HEK293T (cell line): ENCODE measurements at regions not wholly inside any gene's neighbourhood (a gene's known extent, or its start where the extent isn't known, plus 50 kb on each side); places are given as distances from the start of the nearest gene placed in this dataset.

ENCODE experiments used
- CTCF ChIA-PET: fragments of 350-600 bp; formaldehyde crosslinking; extraction: SDS; loops from one replicate; lab custom pipeline; 2021; ENCODE audit warnings: antibody characterized with exemption, inconsistent platforms; lab: Yijun Ruan, JAX
- POLR2A ChIA-PET: fragments of 350-600 bp; formaldehyde crosslinking; extraction: SDS; loops from one replicate; lab custom pipeline; 2020; ENCODE audit warnings: antibody characterized with exemption, inconsistent platforms; lab: Yijun Ruan, JAX
- DNase-seq: peaks from one replicate; pipeline ENCODE4 v3.0.0; 2012; ENCODE audit warnings: mixed read lengths; ENCODE audit errors: extremely low spot score
- ARNT ChIP-seq: fragments of 450-650 bp; IDR thresholded peaks from 2 replicates; pipeline ENCODE4 v1.6.1; 2017; ENCODE audit warnings: mild to moderate bottlenecking
- BHLHE40 ChIP-seq: fragments of 450-650 bp; IDR thresholded peaks from 2 replicates; pipeline ENCODE4 v1.6.1; 2016; ENCODE audit warnings: mild to moderate bottlenecking, moderate library complexity, borderline replicate concordance
- CTBP1 ChIP-seq: fragments of 450-650 bp; IDR thresholded peaks from 2 replicates; pipeline ENCODE4 v1.6.1; 2016; ENCODE audit warnings: borderline replicate concordance
- ELF4 ChIP-seq: fragments of 450-650 bp; IDR thresholded peaks from 2 replicates; pipeline ENCODE4 v1.6.1; 2017; ENCODE audit warnings: antibody characterized with exemption
- FOXA1 ChIP-seq: fragments of 450-650 bp; IDR thresholded peaks from 2 replicates; pipeline ENCODE4 v1.6.1; 2016; ENCODE audit warnings: mild to moderate bottlenecking
- FOXK2 ChIP-seq: fragments of 450-650 bp; IDR thresholded peaks from 2 replicates; pipeline ENCODE4 v1.6.1; 2016; ENCODE audit warnings: mild to moderate bottlenecking
- FOXM1 ChIP-seq: fragments of 450-650 bp; IDR thresholded peaks from 2 replicates; pipeline ENCODE4 v1.6.1; 2017; ENCODE audit warnings: mild to moderate bottlenecking, borderline replicate concordance
- HDGF ChIP-seq: fragments of 450-650 bp; IDR thresholded peaks from 2 replicates; pipeline ENCODE4 v1.6.1; 2017; ENCODE audit warnings: antibody characterized with exemption, borderline replicate concordance
- L3MBTL2 ChIP-seq: fragments of 450-650 bp; conservative IDR thresholded peaks from 2 replicates; pipeline ENCODE4 v1.6.1; 2016; ENCODE audit warnings: mild to moderate bottlenecking
- LEF1 ChIP-seq: fragments of 450-650 bp; IDR thresholded peaks from 2 replicates; pipeline ENCODE4 v1.6.1; 2017; ENCODE audit warnings: mild to moderate bottlenecking, borderline replicate concordance
- NFRKB ChIP-seq: fragments of 450-650 bp; IDR thresholded peaks from 2 replicates; pipeline ENCODE4 v1.6.1; 2016; ENCODE audit warnings: mild to moderate bottlenecking, moderate library complexity
- SP1 ChIP-seq: fragments of 450-650 bp; IDR thresholded peaks from 2 replicates; pipeline ENCODE4 v1.6.1; 2017
- SUZ12 ChIP-seq: fragments of 450-650 bp; IDR thresholded peaks from 2 replicates; pipeline ENCODE4 v1.6.1; 2016; ENCODE audit warnings: mild to moderate bottlenecking
- TARDBP ChIP-seq: fragments of 450-650 bp; IDR thresholded peaks from 2 replicates; pipeline ENCODE4 v1.6.1; 2016
- ZNF384 ChIP-seq: fragments of 450-650 bp; IDR thresholded peaks from 2 replicates; pipeline ENCODE4 v1.6.1; 2016
- TF ChIP-seq, protein P1 (sequence below): fragments of 450-650 bp; IDR thresholded peaks from 2 replicates; pipeline ENCODE4 v1.6.1; 2016

DNA sequence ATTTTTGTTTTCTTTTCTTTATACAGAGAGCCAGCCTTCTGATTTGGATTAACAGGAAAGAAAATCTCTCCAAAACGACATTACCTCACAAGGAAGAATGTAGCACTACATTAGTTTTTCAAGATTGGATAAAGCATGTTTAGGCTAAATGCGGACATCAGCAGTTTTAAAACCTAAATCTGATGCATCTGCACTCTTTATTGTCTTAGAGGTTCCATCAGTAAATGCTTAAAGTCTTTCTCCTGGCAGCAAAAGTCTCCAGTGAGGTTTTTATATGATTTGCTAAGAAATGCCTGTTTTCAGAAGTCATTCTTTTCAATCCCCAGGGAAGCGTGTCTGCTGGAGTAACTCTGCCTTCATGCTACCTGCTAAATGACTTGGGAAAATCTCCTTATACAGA, 912.9 kb upstream of the INTU start:
- ChIA-PET CTCF (no interaction called here), POLR2A (no interaction called here)
- TF ChIP-seq HDGF = no peak
- TF ChIP-seq FOXM1 = no peak
- no peak for TF ChIP-seq FOXA1
- TF ChIP-seq L3MBTL2 = no peak
- no peak for TF ChIP-seq TARDBP
- TF ChIP-seq ELF4 = no peak
- no peak for TF ChIP-seq CTBP1
- no peak for TF ChIP-seq SP1
- TF ChIP-seq ARNT = no peak
- no peak for DNase-seq

DNA sequence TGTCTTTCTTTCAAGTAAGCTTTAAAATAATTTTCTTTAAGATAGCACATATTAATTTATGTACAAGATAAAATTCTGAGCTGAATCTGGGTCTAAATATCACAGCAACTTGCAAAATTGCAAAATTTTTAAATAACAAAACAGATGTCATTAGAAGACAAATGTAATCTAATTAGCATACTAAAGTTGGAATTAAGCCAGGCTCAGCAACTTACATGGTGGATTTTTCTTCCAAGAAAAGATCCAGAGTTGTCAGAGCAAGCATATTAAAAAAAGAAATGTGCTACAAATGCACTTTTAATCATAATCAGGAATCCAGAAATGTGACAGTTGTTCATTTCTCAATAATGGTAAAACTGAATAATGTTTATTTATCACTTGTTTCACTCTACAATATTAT, 906.9 kb upstream of the INTU start:
- CTCF ChIA-PET = no interaction called here
- TF ChIP-seq TARDBP = no peak
- TF ChIP-seq BHLHE40 = no peak
- no peak for TF ChIP-seq FOXM1
- TF ChIP-seq ZNF384 = no peak
- TF ChIP-seq, protein P1, sequence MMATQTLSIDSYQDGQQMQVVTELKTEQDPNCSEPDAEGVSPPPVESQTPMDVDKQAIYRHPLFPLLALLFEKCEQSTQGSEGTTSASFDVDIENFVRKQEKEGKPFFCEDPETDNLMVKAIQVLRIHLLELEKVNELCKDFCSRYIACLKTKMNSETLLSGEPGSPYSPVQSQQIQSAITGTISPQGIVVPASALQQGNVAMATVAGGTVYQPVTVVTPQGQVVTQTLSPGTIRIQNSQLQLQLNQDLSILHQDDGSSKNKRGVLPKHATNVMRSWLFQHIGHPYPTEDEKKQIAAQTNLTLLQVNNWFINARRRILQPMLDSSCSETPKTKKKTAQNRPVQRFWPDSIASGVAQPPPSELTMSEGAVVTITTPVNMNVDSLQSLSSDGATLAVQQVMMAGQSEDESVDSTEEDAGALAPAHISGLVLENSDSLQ = no peak
- no peak for TF ChIP-seq ELF4
- TF ChIP-seq SUZ12 = no peak
- no peak for TF ChIP-seq FOXA1
- no peak for TF ChIP-seq L3MBTL2
- no peak for TF ChIP-seq HDGF
- TF ChIP-seq ARNT = no peak
- no peak for TF ChIP-seq SP1
- no peak for TF ChIP-seq NFRKB
- TF ChIP-seq LEF1 = no peak
- no peak for TF ChIP-seq CTBP1
- TF ChIP-seq FOXK2 = no peak
- DNase-seq = no peak
- POLR2A ChIA-PET = no interaction called here

DNA sequence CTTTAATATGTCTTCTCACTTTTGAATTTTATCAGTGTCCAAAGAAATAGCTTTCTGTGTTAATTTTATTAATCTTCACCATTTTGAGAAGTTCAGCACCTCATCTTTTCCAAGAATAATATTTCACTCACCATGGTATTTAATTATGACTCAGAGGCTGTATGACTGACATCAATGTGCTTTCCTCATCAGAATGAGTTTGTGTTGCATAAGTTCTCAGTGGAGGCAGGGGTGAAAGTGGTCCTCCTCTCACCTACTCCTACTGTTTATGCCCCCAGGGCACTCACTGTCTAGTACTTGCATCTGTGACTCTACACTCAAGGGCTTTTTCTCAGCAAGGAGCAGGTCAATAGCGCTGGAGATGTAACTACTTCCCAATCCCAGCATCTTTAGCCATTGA, 905.3 kb upstream of the INTU start:
- DNase-seq = no peak
- POLR2A ChIA-PET = no interaction called here
- no peak for TF ChIP-seq NFRKB
- CTCF ChIA-PET = no interaction called here

DNA sequence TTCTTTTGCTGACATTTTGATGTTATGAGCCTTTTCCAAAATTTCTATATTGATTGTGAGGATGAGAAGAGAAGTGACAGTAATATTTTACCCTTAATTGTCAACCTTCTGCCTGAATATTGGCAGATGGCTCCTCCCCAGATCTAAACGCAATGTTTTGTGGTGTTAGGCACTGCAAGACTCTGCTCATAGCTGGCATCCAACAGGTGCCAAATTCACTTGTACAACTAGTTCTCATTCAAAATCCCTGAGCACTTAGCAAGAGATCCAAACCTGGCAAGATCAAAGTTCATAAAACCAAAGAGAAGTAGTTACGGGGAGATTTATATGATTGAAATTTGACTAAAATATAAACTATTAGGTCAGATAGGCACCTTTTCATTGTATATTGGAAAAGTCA, 901.7 kb upstream of the INTU start:
- TF ChIP-seq NFRKB (no peak), TARDBP (no peak), FOXM1 (no peak), ARNT (no peak), FOXK2 (no peak), ELF4 (no peak), SP1 (no peak), HDGF (no peak), L3MBTL2 (no peak)
- TF ChIP-seq, protein P1 = no peak
- CTCF ChIA-PET = no interaction called here
- POLR2A ChIA-PET = no interaction called here
- DNase-seq = no peak

DNA sequence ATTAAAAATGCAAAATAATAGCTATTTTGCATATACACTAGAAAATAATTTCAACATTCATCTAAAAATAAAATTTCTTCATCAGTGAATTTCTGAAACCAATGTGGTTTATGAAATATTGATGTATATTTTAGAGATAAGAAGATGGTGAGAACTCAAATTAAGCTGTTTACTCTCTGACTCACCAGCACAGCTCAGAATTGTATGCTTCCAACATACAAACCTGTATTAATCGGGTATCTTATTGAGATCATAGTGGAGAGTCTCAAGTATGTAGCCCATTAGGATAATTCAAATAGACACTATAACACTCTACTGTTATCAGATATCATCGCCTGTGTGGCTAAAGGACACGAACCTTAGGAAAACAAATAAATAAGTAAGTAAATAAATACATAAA, 899.5 kb upstream of the INTU start:
- TF ChIP-seq CTBP1 = no peak
- no peak for TF ChIP-seq SP1
- TF ChIP-seq ZNF384 = no peak
- TF ChIP-seq FOXK2 = no peak
- no peak for TF ChIP-seq TARDBP
- TF ChIP-seq L3MBTL2 = no peak
- TF ChIP-seq BHLHE40 = no peak
- no peak for TF ChIP-seq FOXA1
- no peak for TF ChIP-seq FOXM1
- no peak for TF ChIP-seq ELF4
- TF ChIP-seq, protein P1 = no peak
- no peak for TF ChIP-seq ARNT
- no peak for TF ChIP-seq HDGF
- TF ChIP-seq LEF1 = no peak
- TF ChIP-seq NFRKB = no peak
- TF ChIP-seq SUZ12 = no peak
- ChIA-PET CTCF (interaction anchor here (0.6 kb wide), 1 partner anchor 78 kb away, joined by 5 read pairs; no protein-coding TSS in a partner anchor), POLR2A (no interaction called here)
- no peak for DNase-seq

DNA sequence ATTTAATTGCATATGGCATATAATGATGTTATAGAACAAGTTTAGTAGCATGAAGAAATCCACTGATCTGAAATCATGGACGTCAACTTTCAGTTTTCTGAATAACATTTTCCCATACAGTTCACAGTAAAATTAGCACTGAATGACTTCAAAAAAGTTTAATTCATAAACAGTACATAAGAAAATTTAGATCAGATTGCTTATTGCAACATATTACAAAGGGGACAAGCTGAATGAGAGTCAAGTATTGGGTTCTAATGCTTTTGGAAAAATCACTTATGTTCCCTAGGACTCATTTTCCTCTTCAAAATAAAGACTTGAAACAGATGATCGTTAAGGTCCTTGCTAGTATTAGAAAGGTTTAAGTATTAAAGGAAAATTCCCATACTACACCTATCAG, 898.3 kb upstream of the INTU start:
- TF ChIP-seq FOXK2 (no peak), SUZ12 (no peak), CTBP1 (no peak)
- ChIA-PET CTCF (no interaction called here), POLR2A (no interaction called here)
- no peak for DNase-seq
